ENCODE measurements at regions not wholly inside any gene's neighbourhood (a gene's known extent, or its start where the extent isn't known, plus 50 kb on each side); places are given as distances from the start of the nearest gene placed in this dataset.
"Not testable (repeated sequence)": the region's sequence is repeated elsewhere in the genome, so short reads cannot be mapped to it uniquely, and the experiment has no call there.

DNA sequence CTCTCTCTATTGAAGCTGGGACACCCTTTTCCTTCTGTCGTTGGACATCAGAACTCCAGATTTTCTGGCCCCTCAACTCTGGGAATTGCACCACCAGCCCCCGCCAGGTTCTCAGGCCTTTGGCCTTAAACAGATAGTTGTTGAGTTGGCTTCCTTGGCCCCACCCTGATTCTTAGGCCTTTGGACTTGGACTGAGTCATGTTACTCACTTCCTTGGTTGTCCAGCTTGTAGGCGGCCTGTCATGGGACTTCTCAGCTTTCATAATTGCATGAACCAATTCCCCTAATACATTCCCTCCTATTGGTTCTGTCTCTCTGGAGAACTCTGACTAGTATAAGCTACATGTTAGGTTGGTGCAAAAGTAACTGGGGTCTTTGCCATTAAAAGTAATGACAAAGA is 195.7 kb downstream of the GPAT3 start:
- H3K4me3 ChIP-seq (replicated peaks; ENCODE audit: low read depth, low read length), result no peak overlapping the region
- TF ChIP-seq CTCF (IDR thresholded peaks at IDR 0.05; ENCODE audit: insufficient read depth, low read length, poor library complexity, severe bottlenecking), result no peak
- no peaks in the 10 kb centered on the region for H3K27me3 ChIP-seq (replicated peaks; ENCODE audit: control insufficient read depth, insufficient read depth, low read length)
- H3K36me3 ChIP-seq (ENCODE audit: control insufficient read depth, insufficient read depth, low read length), result no peaks in the 10 kb centered on the region
- DNase-seq (ENCODE audit: extremely low read depth, insufficient read length), result no peak

- H3K4me3 ChIP-seq (replicated peaks; ENCODE audit: low read depth, low read length); H3K36me3 ChIP-seq (ENCODE audit: control insufficient read depth, insufficient read depth, low read length); DNase-seq (ENCODE audit: extremely low read depth, insufficient read length); H3K27me3 ChIP-seq (replicated peaks; ENCODE audit: control insufficient read depth, insufficient read depth, low read length): not testable (repeated sequence)
Observed at GRCh38 chr4:83730958-83731357, 195.1 kb downstream of the GPAT3 start.

DNA sequence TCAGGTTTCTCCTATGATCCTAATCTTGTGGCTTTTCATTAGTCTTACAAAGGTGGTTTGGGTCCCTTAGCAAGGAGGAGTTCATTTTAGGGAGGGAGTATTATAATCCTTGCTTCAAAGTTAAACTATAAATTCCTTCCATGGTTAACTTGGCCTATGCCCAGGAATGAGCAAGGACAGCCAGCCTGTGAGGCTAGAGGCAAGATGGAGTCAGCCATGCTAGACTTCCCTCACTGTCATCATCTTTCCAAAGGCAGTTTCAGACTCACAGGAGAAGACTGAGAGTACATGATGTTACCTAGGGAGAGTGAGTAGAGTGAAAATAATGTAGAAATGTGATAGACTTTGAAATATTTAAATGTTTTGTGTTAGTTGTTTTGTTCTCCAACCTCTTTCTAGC is 192.3 kb downstream of the GPAT3 start:
- no peak for DNase-seq (ENCODE audit: extremely low read depth, insufficient read length)
- no peak for TF ChIP-seq CTCF (IDR thresholded peaks at IDR 0.05; ENCODE audit: insufficient read depth, low read length, poor library complexity, severe bottlenecking)
- Histone ChIP-seq H3K27me3 (replicated peaks; ENCODE audit: control insufficient read depth, insufficient read depth, low read length) (no peaks in the 10 kb centered on the region), H3K36me3 (ENCODE audit: control insufficient read depth, insufficient read depth, low read length) (no peaks in the 10 kb centered on the region), H3K4me3 (replicated peaks; ENCODE audit: low read depth, low read length) (no peak overlapping the region)

GRCh38 chr4:83725336-83726085 is 189.6 kb downstream of the GPAT3 start:
- Histone ChIP-seq H3K4me3 (replicated peaks; ENCODE audit: low read depth, low read length) (no peak overlapping the region), H3K36me3 (ENCODE audit: control insufficient read depth, insufficient read depth, low read length) (no peaks in the 10 kb centered on the region), H3K27me3 (replicated peaks; ENCODE audit: control insufficient read depth, insufficient read depth, low read length) (no peaks in the 10 kb centered on the region)
- DNase-seq (ENCODE audit: extremely low read depth, insufficient read length), result no peak
- TF ChIP-seq CTCF (IDR thresholded peaks at IDR 0.05; ENCODE audit: insufficient read depth, low read length, poor library complexity, severe bottlenecking), result no peak

DNA sequence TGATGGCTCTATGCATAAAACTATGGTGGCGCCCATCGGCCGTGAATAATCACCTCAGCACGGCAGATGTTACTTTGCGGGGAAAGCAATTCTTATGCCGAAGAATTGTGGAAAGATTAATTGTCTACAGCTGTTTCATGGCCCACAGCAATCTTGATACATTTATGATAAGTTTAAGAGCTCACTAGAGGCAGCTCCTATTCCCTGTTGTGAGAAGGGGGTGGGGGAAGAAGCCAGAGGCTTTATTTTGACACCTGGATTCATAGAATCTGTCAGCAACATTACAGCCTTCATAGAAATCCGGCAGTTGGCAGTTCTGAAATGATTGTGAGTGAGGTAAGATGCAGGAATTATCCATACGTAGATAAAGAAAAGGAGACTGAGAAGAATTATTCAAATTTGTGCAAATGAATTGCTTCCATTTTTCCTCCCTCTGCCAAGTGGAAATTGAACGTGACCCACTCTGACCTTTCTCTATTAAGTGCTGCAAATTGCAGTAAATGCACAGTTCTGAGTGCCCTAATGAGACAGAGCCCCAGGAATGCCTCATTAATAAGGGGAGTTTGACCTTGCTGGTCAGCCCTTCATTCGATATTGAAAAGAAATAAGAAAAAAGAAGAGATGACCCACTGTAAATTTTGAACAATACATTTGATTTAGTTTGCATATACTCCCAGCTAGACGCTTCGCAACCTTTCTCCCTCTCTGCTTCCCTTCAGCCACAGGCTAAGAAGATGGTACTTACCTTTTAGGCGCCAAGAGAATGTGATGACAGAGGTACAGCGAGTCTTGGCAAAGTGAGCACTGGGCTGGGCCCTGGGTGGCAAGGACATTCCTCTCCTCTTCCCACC is 188.8 kb downstream of the GPAT3 start:
- no peak for DNase-seq (ENCODE audit: extremely low read depth, insufficient read length)
- TF ChIP-seq CTCF (IDR thresholded peaks at IDR 0.05; ENCODE audit: insufficient read depth, low read length, poor library complexity, severe bottlenecking), result no peak
- H3K4me3 ChIP-seq (replicated peaks; ENCODE audit: low read depth, low read length), result no peak overlapping the region
- H3K36me3 ChIP-seq (ENCODE audit: control insufficient read depth, insufficient read depth, low read length), result no peaks in the 10 kb centered on the region
- H3K27me3 ChIP-seq (replicated peaks; ENCODE audit: control insufficient read depth, insufficient read depth, low read length), result no peaks in the 10 kb centered on the region

DNA sequence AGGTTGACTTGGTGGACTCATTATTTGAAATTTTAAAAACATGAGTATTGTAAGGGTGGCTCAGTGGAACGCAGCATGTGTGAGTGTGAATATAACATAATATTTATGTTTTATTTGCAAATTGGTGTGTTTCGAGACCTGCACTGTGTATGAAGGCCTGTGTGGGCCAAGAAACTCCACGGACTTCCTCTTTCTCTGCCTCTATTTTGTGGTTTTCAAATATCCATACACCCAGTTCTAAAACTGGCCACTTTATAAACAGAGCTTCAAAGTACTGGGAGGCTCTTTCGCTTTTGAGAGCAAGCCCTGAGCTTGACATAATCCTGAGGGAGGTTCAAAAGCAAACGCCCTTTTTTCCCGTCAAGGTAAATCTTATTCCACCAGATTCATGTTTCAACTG is 187.7 kb downstream of the GPAT3 start:
- H3K36me3 ChIP-seq (ENCODE audit: control insufficient read depth, insufficient read depth, low read length), result no peaks in the 10 kb centered on the region
- no peaks in the 10 kb centered on the region for H3K27me3 ChIP-seq (replicated peaks; ENCODE audit: control insufficient read depth, insufficient read depth, low read length)
- no peak for DNase-seq (ENCODE audit: extremely low read depth, insufficient read length)
- H3K4me3 ChIP-seq (replicated peaks; ENCODE audit: low read depth, low read length), result no peak overlapping the region
- TF ChIP-seq CTCF (IDR thresholded peaks at IDR 0.05; ENCODE audit: insufficient read depth, low read length, poor library complexity, severe bottlenecking), result no peak
